ENCODE measurements at regions not wholly inside any gene's neighbourhood (a gene's known extent, or its start where the extent isn't known, plus 50 kb on each side); places are given as distances from the start of the nearest gene placed in this dataset.
"Not testable (repeated sequence)": the region's sequence is repeated elsewhere in the genome, so short reads cannot be mapped to it uniquely, and the experiment has no call there.

GRCh38 chr3:177764933-177765332 is 567.7 kb upstream of the TBL1XR1 start:
- no peak for DNase-seq

DNA sequence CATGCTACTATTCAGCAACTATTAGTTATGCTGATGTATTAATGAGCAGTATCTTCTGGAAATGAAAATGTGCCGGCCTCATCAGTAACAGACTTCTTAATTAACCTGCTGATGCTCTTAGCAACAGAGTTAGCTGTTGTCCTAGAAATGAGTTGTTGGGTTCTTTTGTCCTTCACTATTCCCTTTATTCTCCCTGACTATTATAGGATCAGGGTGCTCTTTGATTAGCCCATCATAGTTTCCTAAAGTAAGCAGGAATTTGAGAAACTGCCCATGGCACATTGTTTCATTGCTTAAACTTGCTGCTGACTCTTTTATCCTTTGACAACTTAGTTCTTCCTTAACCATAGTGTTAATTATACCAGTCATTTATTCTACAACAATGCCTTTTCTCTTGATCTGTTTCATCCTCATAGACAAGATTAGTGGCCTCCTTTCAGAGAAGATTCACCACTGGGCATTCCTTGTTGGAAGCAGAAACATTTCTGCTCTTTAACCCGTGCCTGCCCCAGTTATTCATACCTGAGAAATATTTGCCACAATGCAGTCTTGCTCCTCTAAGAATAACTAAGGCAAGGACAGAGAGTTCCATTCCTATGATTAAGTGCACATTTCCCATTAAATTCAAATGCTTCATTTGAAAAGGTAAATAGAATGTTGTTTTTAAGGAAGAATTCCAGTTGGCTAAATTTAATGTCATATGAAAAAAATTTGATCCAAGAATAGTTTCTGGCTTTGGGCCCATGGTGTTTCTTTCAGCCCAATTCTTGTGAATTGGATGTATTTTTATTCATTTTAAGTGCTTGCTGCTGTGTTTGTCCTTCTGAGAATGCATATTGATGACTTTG is 573.3 kb upstream of the TBL1XR1 start:
- no peak for DNase-seq

DNA sequence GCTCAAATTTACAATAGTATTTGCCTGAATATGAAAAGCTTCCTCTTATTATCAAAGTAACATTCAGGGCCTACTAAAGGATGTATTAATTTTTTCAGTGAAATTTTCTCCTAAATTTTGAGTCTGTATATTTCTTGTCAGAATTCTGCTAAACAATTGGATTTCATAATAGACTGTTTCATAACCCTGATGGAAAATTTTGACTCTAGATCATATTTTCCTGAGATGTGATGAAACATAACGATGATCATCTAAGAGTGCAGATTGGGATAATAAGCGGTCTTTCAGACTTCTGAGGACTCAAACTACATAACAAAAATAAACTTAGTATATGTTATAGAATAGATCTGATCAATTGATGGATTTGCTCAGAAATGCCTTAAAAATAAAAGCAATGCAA is 574.5 kb upstream of the TBL1XR1 start:
- no peak for DNase-seq

DNA sequence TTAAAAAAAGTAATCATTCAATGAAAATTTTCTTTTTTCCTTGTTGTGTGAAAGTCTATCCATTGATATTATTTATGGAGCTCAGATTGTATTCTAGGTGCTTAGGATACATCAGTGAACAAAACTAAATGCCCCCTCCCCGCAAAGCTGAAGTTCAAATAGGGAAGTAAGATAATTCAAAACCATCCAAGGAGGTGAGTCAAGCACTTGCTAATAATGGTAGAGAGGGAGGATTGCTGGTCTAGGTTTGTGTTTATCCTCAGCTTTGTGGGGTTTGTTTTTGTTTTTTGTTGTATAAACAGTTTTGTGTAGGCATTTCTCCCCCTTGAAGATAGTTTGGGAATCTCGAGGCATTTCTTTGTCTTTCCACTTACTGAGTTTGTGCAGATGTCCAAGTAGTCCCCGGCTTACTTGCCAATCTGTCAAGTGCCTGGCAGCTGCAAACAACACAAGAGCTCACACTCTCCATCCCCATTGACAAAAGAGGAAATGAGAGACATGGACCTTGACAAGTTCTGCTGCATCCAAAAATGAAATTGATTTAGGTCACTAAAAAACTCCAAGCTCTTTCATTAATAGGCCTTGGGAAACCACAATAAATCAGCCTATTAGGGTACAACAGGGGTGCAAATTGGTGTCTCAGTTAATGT is 575.8 kb upstream of the TBL1XR1 start:
- no peak for DNase-seq

- no peak for DNase-seq
Observed at GRCh38 chr3:177773717-177774116, 576.4 kb upstream of the TBL1XR1 start.

- no peak for DNase-seq
Observed at GRCh38 chr3:177776661-177777101, 579.4 kb upstream of the TBL1XR1 start.

GRCh38 chr3:177777699-177778098 is 580.4 kb upstream of the TBL1XR1 start:
- no peak for DNase-seq

GRCh38 chr3:177778633-177779032 is 581.4 kb upstream of the TBL1XR1 start:
- DNase-seq, result no peak

DNA sequence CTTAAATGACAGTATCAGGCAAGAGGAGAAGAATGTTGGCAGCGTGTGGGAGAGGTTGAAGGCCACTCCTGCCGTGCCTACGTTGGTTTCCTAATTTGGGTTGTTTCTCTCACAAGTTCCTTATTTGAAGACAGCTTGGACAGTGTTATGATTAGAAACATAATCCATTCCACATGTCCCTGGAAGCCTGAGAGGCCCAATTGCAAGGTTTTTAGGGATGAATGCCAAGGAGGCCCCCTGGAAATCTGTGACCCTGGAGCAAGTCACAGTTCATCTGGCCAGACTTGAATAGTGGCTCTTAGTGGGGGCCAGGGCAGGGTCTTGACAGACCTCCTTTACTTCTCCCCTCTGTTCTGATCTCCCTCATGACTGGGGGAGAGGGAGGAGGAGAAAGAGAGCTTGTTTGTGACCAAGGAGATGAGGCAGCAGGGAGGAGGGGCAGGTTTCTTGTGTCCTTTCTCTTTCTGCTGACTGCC is 584.4 kb upstream of the TBL1XR1 start:
- no peak for DNase-seq

DNA sequence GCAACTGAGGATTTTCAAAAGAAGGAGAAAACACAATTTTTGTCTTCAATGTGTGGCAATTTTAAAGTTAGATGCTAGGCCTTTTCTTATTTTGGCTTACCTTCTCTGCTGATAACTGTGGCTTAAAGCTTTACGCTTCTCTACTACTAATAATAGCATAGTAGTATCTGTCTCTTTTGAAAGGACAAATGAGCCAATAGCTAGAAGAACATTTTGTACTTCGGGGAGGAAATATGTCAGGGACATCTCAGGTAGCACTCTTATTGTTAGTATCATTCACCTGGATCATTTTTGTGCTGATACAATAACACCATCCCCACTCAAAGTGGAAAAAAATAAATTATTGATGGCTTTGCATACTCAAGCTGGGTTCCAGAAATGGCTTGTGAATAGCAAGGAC is 586.1 kb upstream of the TBL1XR1 start:
- no peak for DNase-seq

- no peak for DNase-seq
Observed at GRCh38 chr3:177783767-177784166, 586.5 kb upstream of the TBL1XR1 start.

DNA sequence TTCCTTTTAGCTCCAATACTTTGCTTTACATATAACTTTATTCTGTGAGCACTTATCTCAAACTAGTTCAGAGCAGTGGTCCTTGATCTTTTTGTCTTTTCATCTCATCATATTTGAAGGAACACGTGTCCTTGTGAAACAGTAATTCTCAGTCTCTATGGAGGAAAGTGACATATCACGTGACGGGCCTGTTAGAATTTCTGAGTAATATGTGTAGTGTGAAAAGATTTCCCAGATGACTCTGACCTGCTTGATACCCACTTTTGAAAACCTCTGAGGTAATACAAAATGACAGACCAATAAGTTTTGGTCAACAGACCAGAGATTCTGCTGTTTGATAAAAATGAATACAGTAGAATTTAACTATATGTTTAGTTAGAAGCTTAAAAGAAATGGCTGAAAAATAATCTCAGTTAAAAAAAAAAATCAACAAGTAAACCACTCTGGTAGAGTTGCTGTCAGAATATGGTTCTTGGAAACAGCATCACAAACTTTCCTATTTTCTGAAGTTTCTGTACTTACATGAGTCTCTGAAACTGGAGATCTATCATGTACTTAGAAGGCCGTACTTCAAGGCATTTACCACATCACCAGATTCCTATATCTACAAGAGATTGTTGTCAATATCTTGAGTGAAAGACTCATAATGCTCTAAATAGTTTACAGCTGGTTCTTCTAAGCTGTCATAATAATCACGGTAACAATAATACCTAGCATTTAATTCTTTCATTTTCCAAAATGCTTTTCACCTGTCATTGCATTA is 590.2 kb upstream of the TBL1XR1 start:
- no peak for DNase-seq

GRCh38 chr3:177789500-177789899 is 592.2 kb upstream of the TBL1XR1 start:
- DNase-seq, result no peak

DNA sequence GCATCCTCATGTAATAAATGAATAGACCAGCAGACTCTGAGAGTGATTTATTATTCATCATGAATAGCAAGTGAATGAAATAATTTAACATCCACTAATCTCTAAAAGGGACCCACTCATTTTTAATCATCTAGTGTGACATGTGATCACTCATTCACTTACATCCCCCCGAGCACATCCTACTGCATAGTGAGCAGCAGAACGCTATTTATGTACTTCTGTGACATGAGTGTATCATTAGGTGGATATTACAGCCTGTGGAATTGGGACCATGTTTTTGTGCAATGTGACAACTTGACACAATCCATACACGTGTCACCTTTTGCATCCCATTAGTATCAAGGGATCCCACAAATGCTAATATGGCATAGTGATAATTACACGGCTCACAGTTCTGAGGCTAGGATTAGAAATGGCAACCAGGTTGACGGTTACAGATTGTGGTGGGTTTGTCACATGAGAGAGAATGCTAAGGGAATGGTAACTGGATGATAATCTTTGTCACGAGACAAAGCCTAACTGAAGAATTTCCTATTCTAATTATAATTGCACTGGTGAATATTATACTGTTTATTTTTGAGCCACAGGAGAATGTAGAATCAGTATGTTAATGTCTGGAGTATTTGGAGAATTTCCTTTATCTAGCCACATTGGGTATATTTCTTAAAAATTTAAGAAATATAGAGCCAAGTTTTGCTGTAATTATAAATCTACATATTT is 595.2 kb upstream of the TBL1XR1 start:
- DNase-seq, result no peak

- DNase-seq, result no peak
Observed at GRCh38 chr3:177793451-177793850, 596.2 kb upstream of the TBL1XR1 start.

- DNase-seq, result no peak
Observed at GRCh38 chr3:177795216-177795615, 597.9 kb upstream of the TBL1XR1 start.

DNA sequence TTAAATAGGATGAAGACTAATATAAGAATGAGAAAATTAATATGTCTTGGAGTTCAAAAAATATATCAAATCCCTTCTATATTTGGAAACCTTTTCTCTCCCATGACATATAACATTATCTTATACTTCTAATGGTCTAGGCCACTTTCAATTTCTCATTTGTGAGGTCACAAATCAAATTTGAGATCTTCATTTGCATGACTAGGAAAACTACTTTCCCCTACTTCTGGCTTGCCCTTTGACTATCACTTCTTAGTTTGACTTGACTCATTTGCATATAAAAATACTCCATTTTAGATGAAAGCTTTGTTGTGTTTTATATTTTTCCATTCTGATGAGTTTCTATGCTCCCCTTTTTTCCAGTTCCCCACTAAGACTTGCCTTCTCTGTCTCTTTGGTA is 598.6 kb upstream of the TBL1XR1 start:
- no peak for DNase-seq

DNA sequence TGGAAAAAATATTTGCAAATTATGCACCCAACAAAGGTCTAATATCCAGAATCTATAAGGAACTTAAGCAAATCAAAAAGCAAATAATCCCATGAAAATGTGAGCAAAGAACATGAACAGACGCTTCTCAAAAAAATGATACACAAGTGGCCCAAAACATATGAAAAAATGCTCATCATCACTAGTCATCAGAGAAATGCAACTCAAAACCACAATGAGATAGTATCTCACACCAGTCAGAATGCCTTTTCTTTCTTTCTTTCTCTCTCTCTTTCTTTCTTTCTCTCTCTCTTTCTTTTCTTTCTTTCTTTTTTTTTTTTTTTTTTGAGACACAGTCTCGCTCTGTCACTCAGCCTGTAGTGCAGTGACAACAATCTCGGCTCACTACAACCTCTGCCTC is 602.9 kb upstream of the TBL1XR1 start:
- not testable (repeated sequence) for DNase-seq

DNA sequence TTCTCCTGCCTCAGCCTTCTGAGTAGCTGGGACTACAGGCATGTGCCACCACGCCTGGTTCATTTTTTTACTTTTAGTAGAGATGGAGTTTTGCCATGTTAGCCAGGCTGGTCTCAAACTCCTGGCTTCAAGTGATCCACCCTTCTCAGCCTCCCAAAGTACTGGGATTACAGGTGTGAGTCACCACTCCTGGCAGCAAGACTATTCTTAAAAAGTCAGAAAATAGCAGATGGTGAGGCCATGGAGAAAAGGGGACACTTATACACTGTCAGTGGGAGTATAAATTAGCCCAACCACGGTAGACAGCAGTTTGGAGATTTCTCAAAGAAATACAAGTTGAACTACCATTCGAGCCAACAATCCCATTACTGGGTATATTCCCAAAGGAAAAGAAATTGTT is 603.3 kb upstream of the TBL1XR1 start:
- DNase-seq, result no peak

DNA sequence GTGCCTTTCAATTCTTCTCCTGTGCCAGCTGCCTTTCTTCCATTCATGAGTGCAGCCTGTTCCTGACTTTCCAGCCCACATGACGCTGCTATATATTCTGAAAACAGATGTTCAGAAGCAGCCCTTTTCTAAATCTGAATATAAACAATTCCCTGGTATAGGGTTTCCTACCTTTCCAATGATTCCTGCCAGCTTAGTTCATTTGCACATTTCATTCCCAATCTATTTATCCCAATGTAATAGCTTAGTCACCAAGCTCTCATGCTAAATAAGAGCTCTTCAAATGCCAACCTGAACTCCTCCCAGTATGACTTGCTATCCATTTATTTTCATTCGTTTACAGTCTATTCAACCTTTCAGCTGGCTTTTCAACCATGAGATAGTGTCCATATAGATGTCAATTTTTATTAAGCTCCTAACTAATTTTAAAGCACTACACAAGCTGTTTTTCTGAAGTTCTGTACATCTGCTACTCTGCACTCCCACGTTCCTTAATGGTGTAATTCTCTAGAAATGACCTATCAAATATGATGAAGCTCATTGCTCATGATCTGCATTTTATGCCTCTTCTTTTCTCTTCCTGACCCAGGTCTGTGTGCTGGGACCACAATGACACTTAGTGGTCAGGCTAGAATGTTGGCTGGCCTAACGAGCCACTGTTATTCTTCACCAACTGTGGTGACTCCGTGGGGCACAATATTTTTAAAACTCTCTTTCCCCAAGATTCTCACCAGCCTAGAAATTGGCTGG is 605.0 kb upstream of the TBL1XR1 start:
- DNase-seq, result peak; percentile 63

- no peak for DNase-seq
Observed at GRCh38 chr3:177803500-177803899, 606.2 kb upstream of the TBL1XR1 start.

DNA sequence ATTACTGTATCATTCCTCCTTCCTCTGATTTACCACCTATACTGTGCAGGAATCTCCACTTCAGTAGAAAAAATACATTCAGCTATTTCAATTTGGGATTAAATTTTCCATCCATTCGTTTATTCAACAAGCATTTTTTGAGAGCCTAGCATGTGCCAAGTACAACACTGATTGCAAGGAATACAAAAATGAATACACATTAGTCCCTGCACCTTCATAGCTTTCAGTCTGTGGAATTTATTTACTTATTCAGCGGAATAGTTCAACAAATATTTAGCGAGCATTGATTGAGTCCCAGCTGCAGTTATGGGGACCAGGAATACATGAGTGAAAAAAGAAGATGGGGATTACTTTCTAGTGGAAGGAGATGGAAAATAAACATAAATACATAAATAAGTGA is 606.8 kb upstream of the TBL1XR1 start:
- no peak for DNase-seq
